HCT116 (cell line): ENCODE measurements at regions not wholly inside any gene's neighbourhood (a gene's known extent, or its start where the extent isn't known, plus 50 kb on each side); places are given as distances from the start of the nearest gene placed in this dataset.

Source experiments
- EZH2 ChIP-seq: fragments of 200-600 bp; sonication (generic); IDR thresholded peaks from 2 replicates; pipeline ENCODE4 v1.6.1; 2017; ENCODE audit warnings: antibody characterized with exemption, mixed run types
- POLR2A ChIP-seq: IDR thresholded peaks from 2 replicates; pipeline ENCODE4 v1.7.0; 2011; ENCODE audit warnings: borderline replicate concordance; ENCODE audit not compliant: insufficient read depth, insufficient read length; ENCODE audit errors: extremely low read depth
- RAD21 ChIP-seq: IDR thresholded peaks from 2 replicates; pipeline ENCODE4 v1.6.1; 2012; ENCODE audit warnings: low read depth, mild to moderate bottlenecking
- YY1 ChIP-seq: IDR thresholded peaks from 2 replicates; pipeline ENCODE4 v1.6.1; 2011; ENCODE audit warnings: low read length, low read depth, moderate library complexity, mild to moderate bottlenecking; ENCODE audit not compliant: insufficient replicate concordance; ENCODE audit errors: extremely low read depth
- ZNF274 ChIP-seq: fragments of 200-500 bp; sonication (Bioruptor generic); IDR thresholded peaks from 2 replicates; pipeline ENCODE4 v1.6.1; 2014; ENCODE audit warnings: mild to moderate bottlenecking, low read depth, low read length, inconsistent platforms
- TF ChIP-seq, protein P1 (sequence below), 3 experiments: fragments of 200-600 bp in 1 of 3; sonication (generic) in 1 of 3; IDR thresholded peaks in 2 of 3; conservative IDR thresholded peaks in 1 of 3; 2 replicates each; pipeline ENCODE4 v1.5.1; 2012 to 2017; ENCODE audit warnings: low read depth in 2 of 3, low read length in 2 of 3, antibody characterized with exemption in 1 of 3, borderline replicate concordance in 1 of 3, control low read depth in 1 of 3, mild to moderate bottlenecking in 1 of 3, mixed read lengths in 1 of 3, mixed run types in 1 of 3, moderate library complexity in 1 of 3; ENCODE audit not compliant: insufficient read depth in 1 of 3
- TF ChIP-seq, protein P2 (sequence below): IDR thresholded peaks from 2 replicates; pipeline ENCODE4 v1.6.1; 2012

DNA sequence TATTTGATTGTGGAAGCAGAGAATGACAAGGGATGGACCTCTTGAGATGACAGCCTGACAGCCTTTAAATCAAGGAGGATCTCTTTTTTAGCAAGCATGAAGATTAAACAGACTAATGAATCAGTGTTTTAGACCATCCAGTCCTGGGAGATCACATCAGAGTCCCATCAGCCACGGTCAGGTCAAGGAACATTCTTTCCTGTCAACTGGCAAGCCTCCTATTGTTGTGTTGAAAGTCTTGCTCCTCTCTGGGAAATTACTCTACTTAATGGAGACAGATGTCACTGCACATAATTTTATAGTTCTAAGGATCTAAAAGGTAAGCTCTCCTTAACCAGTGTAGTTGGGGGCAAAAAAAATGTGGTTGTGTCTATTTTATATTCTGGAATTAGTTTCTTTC is 469.0 kb downstream of the TMEM182 start:
- no peak for TF ChIP-seq POLR2A
- TF ChIP-seq, protein P1, sequence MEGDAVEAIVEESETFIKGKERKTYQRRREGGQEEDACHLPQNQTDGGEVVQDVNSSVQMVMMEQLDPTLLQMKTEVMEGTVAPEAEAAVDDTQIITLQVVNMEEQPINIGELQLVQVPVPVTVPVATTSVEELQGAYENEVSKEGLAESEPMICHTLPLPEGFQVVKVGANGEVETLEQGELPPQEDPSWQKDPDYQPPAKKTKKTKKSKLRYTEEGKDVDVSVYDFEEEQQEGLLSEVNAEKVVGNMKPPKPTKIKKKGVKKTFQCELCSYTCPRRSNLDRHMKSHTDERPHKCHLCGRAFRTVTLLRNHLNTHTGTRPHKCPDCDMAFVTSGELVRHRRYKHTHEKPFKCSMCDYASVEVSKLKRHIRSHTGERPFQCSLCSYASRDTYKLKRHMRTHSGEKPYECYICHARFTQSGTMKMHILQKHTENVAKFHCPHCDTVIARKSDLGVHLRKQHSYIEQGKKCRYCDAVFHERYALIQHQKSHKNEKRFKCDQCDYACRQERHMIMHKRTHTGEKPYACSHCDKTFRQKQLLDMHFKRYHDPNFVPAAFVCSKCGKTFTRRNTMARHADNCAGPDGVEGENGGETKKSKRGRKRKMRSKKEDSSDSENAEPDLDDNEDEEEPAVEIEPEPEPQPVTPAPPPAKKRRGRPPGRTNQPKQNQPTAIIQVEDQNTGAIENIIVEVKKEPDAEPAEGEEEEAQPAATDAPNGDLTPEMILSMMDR (IDR thresholded peaks at IDR 0.05 in 2 of 3, conservative IDR thresholded peaks at IDR 0.05 in 1 of 3; ENCODE audit: borderline replicate concordance in 1 of 3, insufficient read depth in 1 of 3, low read depth in 2 of 3, low read length in 2 of 3): no peak
- no peak for TF ChIP-seq YY1
- TF ChIP-seq RAD21: no peak
- TF ChIP-seq ZNF274: no peak
- no peak for TF ChIP-seq EZH2
- TF ChIP-seq, protein P2, sequence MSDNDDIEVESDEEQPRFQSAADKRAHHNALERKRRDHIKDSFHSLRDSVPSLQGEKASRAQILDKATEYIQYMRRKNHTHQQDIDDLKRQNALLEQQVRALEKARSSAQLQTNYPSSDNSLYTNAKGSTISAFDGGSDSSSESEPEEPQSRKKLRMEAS: no peak
